PFSK-1 (cell line): ENCODE measurements at regions not wholly inside any gene's neighbourhood (a gene's known extent, or its start where the extent isn't known, plus 50 kb on each side); places are given as distances from the start of the nearest gene placed in this dataset.

Source experiments
- FOXP2 ChIP-seq: optimal IDR thresholded peaks from 2 replicates; pipeline ENCODE3; 2011; ENCODE audit warnings: borderline replicate concordance, control low read depth, inconsistent platforms; ENCODE audit not compliant: insufficient read depth; ENCODE audit errors: extremely low read length, extremely low read depth
- POLR2AphosphoS5 ChIP-seq: IDR thresholded peaks from 2 replicates; pipeline ENCODE4 v1.6.1; 2012; ENCODE audit warnings: low read depth, mild to moderate bottlenecking, control low read depth, low read length, moderate library complexity
- SIN3A ChIP-seq: IDR thresholded peaks from 2 replicates; pipeline ENCODE4 v1.6.1; 2012; ENCODE audit warnings: mild to moderate bottlenecking, low read length, moderate library complexity, borderline replicate concordance; ENCODE audit not compliant: insufficient read depth
- TAF1 ChIP-seq: IDR thresholded peaks from 2 replicates; pipeline ENCODE4 v1.6.1; 2012; ENCODE audit warnings: low read length, control low read depth, borderline replicate concordance; ENCODE audit not compliant: insufficient read depth
- TF ChIP-seq, protein P1 (sequence below), 2 experiments: IDR thresholded peaks; 2 replicates each; pipeline versions ENCODE4 v1.6.1 to v1.8.0; 2011 to 2012; ENCODE audit warnings: low read depth in 2 of 2, low read length in 2 of 2, control low read depth in 1 of 2, inconsistent platforms in 1 of 2, mild to moderate bottlenecking in 1 of 2, moderate library complexity in 1 of 2; ENCODE audit not compliant: insufficient read depth in 1 of 2

DNA sequence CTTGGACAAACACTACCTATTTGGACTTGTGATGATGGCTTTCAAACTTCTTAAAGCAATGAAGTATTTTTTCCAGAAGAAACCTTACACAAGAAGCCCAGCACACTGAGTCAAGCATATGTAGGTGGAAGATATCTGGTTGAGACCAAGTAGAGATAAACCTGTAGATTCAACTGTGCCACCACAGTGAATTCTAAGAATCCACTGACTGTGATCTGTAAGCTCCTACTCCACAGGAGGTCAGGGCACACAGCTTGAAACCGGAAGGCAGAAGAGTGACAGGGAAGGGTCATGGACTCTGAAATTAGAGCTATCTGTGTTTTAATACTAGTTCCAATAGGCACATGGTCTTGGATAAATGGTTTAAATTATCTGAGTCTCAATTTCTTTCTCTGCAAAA, 404.5 kb downstream of the ETS1 start:
- TF ChIP-seq SIN3A, result no peak
- no peak for TF ChIP-seq POLR2AphosphoS5
- TF ChIP-seq, protein P1, sequence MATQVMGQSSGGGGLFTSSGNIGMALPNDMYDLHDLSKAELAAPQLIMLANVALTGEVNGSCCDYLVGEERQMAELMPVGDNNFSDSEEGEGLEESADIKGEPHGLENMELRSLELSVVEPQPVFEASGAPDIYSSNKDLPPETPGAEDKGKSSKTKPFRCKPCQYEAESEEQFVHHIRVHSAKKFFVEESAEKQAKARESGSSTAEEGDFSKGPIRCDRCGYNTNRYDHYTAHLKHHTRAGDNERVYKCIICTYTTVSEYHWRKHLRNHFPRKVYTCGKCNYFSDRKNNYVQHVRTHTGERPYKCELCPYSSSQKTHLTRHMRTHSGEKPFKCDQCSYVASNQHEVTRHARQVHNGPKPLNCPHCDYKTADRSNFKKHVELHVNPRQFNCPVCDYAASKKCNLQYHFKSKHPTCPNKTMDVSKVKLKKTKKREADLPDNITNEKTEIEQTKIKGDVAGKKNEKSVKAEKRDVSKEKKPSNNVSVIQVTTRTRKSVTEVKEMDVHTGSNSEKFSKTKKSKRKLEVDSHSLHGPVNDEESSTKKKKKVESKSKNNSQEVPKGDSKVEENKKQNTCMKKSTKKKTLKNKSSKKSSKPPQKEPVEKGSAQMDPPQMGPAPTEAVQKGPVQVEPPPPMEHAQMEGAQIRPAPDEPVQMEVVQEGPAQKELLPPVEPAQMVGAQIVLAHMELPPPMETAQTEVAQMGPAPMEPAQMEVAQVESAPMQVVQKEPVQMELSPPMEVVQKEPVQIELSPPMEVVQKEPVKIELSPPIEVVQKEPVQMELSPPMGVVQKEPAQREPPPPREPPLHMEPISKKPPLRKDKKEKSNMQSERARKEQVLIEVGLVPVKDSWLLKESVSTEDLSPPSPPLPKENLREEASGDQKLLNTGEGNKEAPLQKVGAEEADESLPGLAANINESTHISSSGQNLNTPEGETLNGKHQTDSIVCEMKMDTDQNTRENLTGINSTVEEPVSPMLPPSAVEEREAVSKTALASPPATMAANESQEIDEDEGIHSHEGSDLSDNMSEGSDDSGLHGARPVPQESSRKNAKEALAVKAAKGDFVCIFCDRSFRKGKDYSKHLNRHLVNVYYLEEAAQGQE (IDR thresholded peaks at IDR 0.05; ENCODE audit: insufficient read depth in 1 of 2, low read depth in 2 of 2, low read length in 2 of 2), result no peak
- no peak for TF ChIP-seq TAF1
- TF ChIP-seq FOXP2, result no peak

DNA sequence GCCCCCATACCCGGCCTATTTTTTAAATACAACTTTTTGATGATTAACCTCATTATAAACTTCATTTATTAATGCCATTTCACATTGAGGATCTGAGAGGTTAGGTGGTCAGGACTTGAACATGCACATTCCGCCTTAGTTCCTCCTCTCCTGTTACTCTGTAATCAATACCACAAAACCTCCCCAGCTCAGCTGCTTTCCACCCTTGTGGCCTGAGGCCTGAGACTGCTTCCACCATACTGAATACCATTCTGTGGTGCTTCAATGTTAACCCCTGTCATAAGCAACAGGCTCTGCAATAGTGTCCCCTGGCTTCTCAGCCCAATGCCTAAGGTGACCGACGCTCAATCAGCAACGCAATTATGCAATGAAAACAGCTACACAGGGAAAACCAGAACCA, 405.4 kb downstream of the ETS1 start:
- TF ChIP-seq POLR2AphosphoS5 (no peak), SIN3A (no peak), FOXP2 (no peak), TAF1 (no peak)
- TF ChIP-seq, protein P1 (IDR thresholded peaks at IDR 0.05; ENCODE audit: insufficient read depth in 1 of 2, low read depth in 2 of 2, low read length in 2 of 2), result no peak

DNA sequence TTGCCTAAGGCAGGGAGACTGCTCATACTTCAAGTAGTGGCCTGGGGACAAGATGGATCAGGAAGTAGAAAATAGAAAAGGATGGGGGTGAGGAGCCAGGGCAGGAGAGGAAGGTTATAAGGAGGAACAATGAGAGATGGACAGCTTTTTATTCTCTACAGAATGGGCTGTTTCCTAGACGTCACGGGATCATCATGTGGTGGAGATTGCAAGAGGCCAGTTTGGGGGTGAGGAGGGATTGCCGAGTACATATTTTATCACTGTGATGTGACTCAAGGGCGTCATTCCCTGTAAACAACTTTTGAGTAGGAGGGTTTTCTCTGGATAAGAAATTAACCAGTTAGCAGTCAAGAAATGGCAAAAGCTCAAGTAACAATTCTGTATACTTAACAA, 406.3 kb downstream of the ETS1 start:
- TF ChIP-seq SIN3A (no peak), FOXP2 (no peak)
- TF ChIP-seq, protein P1 (IDR thresholded peaks at IDR 0.05; ENCODE audit: insufficient read depth in 1 of 2, low read depth in 2 of 2, low read length in 2 of 2), result no peak

- TF ChIP-seq, protein P1 (IDR thresholded peaks at IDR 0.05; ENCODE audit: insufficient read depth in 1 of 2, low read depth in 2 of 2, low read length in 2 of 2), result no peak
- no peak for TF ChIP-seq FOXP2
Observed at GRCh38 chr11:128180441-128181087, 406.8 kb downstream of the ETS1 start.

DNA sequence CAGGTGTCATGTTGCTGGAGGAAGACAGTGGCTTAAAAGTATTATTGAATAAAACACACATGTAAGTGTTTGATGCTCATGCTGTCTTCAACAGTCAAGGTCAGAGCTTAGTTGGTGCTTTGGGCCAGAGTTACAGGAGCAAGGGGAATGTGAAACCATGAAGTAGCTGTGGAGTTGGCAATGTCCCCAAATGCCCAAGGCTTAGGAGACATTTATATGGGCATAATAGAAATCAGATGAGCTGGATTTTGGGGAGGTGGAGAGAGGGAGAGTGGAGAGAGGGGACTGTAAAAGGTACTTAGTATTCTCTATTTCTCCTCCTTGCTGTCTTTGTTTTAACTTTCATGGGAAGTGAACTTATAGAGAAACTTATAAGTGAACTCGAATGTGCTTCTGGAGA, 407.8 kb downstream of the ETS1 start:
- TF ChIP-seq TAF1 (no peak), FOXP2 (no peak), SIN3A (no peak), POLR2AphosphoS5 (no peak)
- TF ChIP-seq, protein P1 (IDR thresholded peaks at IDR 0.05; ENCODE audit: insufficient read depth in 1 of 2, low read depth in 2 of 2, low read length in 2 of 2), result no peak
